ENCODE measurements at regions not wholly inside any gene's neighbourhood (a gene's known extent, or its start where the extent isn't known, plus 50 kb on each side); places are given as distances from the start of the nearest gene placed in this dataset.
"Not testable (repeated sequence)": the region's sequence is repeated elsewhere in the genome, so short reads cannot be mapped to it uniquely, and the experiment has no call there.

DNA sequence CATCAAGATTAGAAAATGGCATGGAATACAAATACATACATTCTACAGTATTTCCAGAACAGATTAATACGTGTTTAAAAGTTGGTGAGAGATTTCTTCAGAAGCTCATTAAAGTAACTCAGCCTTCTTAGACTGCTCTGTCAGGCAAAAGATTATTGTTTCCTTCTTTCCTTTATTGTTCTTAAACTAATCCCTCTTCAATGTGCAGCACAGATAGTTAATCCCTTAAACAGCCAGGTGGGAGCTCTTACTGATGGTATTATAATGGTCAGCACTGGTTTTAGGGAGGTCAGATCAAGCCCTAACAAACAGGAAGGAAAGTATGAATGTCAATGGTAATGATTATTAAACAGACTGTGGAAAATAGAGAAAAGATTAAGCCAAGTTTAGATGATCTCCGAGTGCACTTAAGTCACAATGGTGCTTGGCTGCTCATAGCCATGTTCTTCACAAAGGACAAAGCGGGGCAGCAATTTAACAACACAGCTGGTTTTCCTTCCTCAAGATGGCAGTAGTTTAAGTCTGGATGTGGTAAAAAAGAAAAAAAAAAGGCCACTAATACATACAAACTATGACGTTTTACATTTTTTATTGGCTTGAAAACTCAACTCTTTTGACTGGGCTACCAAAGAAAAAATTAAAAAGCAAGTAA lies 992.6 kb downstream of the PCDH9 start:
- H3K4me3 ChIP-seq, result no peak overlapping the region
- H3K4me1 ChIP-seq, result no peaks in the 10 kb centered on the region
- H3K9me3 ChIP-seq, result no peaks in the 10 kb centered on the region
- ATAC-seq (no peak), DNase-seq (no peak)
- H3K27me3 ChIP-seq, result no peaks in the 10 kb centered on the region
- no peak overlapping the region for H3K27ac ChIP-seq
- H3K36me3 ChIP-seq, result no peaks in the 10 kb centered on the region
- TF ChIP-seq CTCF (IDR thresholded peaks at IDR 0.05 in 4 of 5, conservative IDR thresholded peaks at IDR 0.05 in 1 of 5) (no peak), POLR2A (IDR thresholded peaks at IDR 0.05) (no peak)
- in situ Hi-C loops (cut with MboI; ENCODE audit: low sequenced_read_pairs in 4 of 4) (no loop called here), intact Hi-C loops (cut with DNase I; ENCODE audit: low total_unique reads) (no loop called here)

GRCh38 chr13:66234159-66234558 lies 996.0 kb downstream of the PCDH9 start:
- intact Hi-C loops (cut with DNase I; ENCODE audit: low total_unique reads), result no loop called here

DNA sequence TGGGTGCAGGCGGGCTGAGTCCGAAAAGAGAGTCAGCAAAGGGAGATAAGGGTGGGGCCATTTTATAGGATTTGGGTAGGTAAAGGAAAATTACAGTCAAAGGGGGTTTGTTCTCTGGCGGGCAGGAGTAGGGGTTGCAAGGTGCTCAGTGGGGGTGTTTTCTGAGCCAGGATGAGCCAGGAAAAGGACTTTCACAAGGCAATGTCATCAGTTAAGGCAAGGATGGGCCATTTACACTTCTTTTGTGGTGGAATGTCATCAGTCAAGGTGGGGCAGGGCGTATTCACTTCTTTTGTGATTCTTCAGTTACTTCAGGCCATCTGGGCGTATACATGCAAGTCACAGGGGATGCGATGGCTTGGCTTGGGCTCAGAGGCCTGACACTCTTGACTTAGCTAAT lies 998.2 kb downstream of the PCDH9 start:
- H3K4me3 ChIP-seq; H3K27me3 ChIP-seq; H3K36me3 ChIP-seq; H3K4me1 ChIP-seq; in situ Hi-C loops (cut with MboI; ENCODE audit: low sequenced_read_pairs in 4 of 4); intact Hi-C loops (cut with DNase I; ENCODE audit: low total_unique reads); H3K9me3 ChIP-seq; DNase-seq; ATAC-seq; H3K27ac ChIP-seq: not testable (repeated sequence)

More at GRCh38 chr13:66234159-66234558, 996.0 kb downstream of the PCDH9 start:
- Histone ChIP-seq H3K27me3 (no peaks in the 10 kb centered on the region), H3K4me3 (no peak overlapping the region), H3K4me1 (no peaks in the 10 kb centered on the region), H3K36me3 (no peaks in the 10 kb centered on the region), H3K9me3 (no peaks in the 10 kb centered on the region), H3K27ac (no peak overlapping the region)
- TF ChIP-seq POLR2A (IDR thresholded peaks at IDR 0.05) (no peak), CTCF (IDR thresholded peaks at IDR 0.05 in 4 of 5, conservative IDR thresholded peaks at IDR 0.05 in 1 of 5) (no peak)
- ATAC-seq, result no peak
- DNase-seq, result no peak
- in situ Hi-C loops (cut with MboI; ENCODE audit: low sequenced_read_pairs in 4 of 4), result no loop called here

GRCh38 chr13:66225072-66225471 lies 1005.1 kb downstream of the PCDH9 start:
- Histone ChIP-seq H3K9me3 (no peaks in the 10 kb centered on the region), H3K4me1 (no peaks in the 10 kb centered on the region), H3K27ac (no peak overlapping the region), H3K27me3 (no peaks in the 10 kb centered on the region), H3K36me3 (no peaks in the 10 kb centered on the region), H3K4me3 (no peak overlapping the region)
- no peak for ATAC-seq
- intact Hi-C loops (cut with DNase I; ENCODE audit: low total_unique reads) (no loop called here), in situ Hi-C loops (cut with MboI; ENCODE audit: low sequenced_read_pairs in 4 of 4) (no loop called here)
- DNase-seq, result no peak
- TF ChIP-seq POLR2A (IDR thresholded peaks at IDR 0.05) (no peak), CTCF (IDR thresholded peaks at IDR 0.05 in 4 of 5, conservative IDR thresholded peaks at IDR 0.05 in 1 of 5) (no peak)

GRCh38 chr13:66224663-66225062 lies 1005.5 kb downstream of the PCDH9 start:
- Histone ChIP-seq H3K27me3 (no peaks in the 10 kb centered on the region), H3K4me3 (no peak overlapping the region), H3K9me3 (no peaks in the 10 kb centered on the region), H3K27ac (no peak overlapping the region), H3K4me1 (no peaks in the 10 kb centered on the region), H3K36me3 (no peaks in the 10 kb centered on the region)
- TF ChIP-seq POLR2A (IDR thresholded peaks at IDR 0.05), result no peak
- no peak for TF ChIP-seq CTCF (IDR thresholded peaks at IDR 0.05 in 4 of 5, conservative IDR thresholded peaks at IDR 0.05 in 1 of 5)
- no peak for ATAC-seq
- in situ Hi-C loops (cut with MboI; ENCODE audit: low sequenced_read_pairs in 4 of 4) (no loop called here), intact Hi-C loops (cut with DNase I; ENCODE audit: low total_unique reads) (no loop called here)
- no peak for DNase-seq

All from gastrocnemius medialis (tissue), 4 donors.